HepG2 (cell line): ENCODE measurements at regions not wholly inside any gene's neighbourhood (a gene's known extent, or its start where the extent isn't known, plus 50 kb on each side); places are given as distances from the start of the nearest gene placed in this dataset.
A peak's percentile ranks its signal among the peaks of the same experiment; 100 is the strongest.

Source experiments
- ATAC-seq: fragments of 200-7000 bp; cut with Tn5 transposase; 3 replicates; pipeline ENCODE4 v1.9.1; 2020; ENCODE audit warnings: mild to moderate bottlenecking, moderate library complexity
- BruUV-seq: library from RNA; stranded (reverse); fragments of 400-500 nt; replicated peaks from 2 replicates; lab custom pipeline; 2021; lab: Mats Ljungman, UMichigan
- CTCF ChIA-PET: fragments of 300-600 bp; formaldehyde crosslinking; extraction: SDS; loops from one replicate; lab custom pipeline; 2021; ENCODE audit warnings: low total read pairs, inconsistent platforms, low intra/inter-chr PET ratio; lab: Yijun Ruan, JAX
- POLR2A ChIA-PET: fragments of 350-600 bp; sonication (Branson Sonifier 250); formaldehyde crosslinking; loops from one replicate; lab custom pipeline; 2020; ENCODE audit warnings: antibody characterized with exemption, inconsistent platforms; lab: Yijun Ruan, JAX
- DNase-seq: peaks from one replicate; pipeline ENCODE4 v3.0.0-alpha.2; 2015; ENCODE audit warnings: low spot score
- FAIRE-seq: peaks from 3 replicates; lab custom pipeline; 2011; peaks lifted over from hg19 to GRCh38; lab: Jason Lieb, UNC
- H2AFZ ChIP-seq: one replicate; pipeline ENCODE4 v1.6.1; 2011; ENCODE audit warnings: low read length, inconsistent platforms
- H3K27ac ChIP-seq: fragments of 300-600 bp; 3 replicates; pipeline ENCODE4 v1.8.0; 2011; ENCODE audit warnings: mixed run types, mild to moderate bottlenecking, mixed read lengths, low read length, inconsistent platforms; ENCODE audit not compliant: insufficient read depth; ENCODE audit errors: extremely low read length
- H3K27me3 ChIP-seq, 2 experiments: fragments of 200-600 bp in 1 of 2; 2 replicates in 1 of 2; 3 replicates in 1 of 2; pipeline versions ENCODE4 v1.6.0 to v1.8.0; 2011; ENCODE audit warnings: low read length in 2 of 2, mild to moderate bottlenecking in 2 of 2, moderate library complexity in 2 of 2, inconsistent platforms in 1 of 2; ENCODE audit not compliant: insufficient read depth in 2 of 2, control insufficient read depth in 1 of 2
- H3K36me3 ChIP-seq, 2 experiments: fragments of 200-600 bp in 1 of 2; replicated peaks in 1 of 2; 2 replicates in 1 of 2; 3 replicates in 1 of 2; pipeline versions ENCODE4 v1.5.1 to v1.8.0; 2011; ENCODE audit warnings: low read length in 2 of 2, inconsistent platforms in 1 of 2; ENCODE audit not compliant: insufficient read depth in 2 of 2, control insufficient read depth in 1 of 2
- H3K4me1 ChIP-seq: 2 replicates; pipeline ENCODE4 v1.5.1; 2012; ENCODE audit warnings: low read length, inconsistent platforms; ENCODE audit not compliant: insufficient read depth
- H3K4me2 ChIP-seq: 2 replicates; pipeline ENCODE4 v1.6.0; 2011; ENCODE audit warnings: low read depth, low read length, inconsistent platforms
- H3K4me3 ChIP-seq, 3 experiments: fragments of 200-600 bp in 1 of 3; sonication (generic), shearing (Covaris generic) in 1 of 3; replicated peaks in 1 of 3; 2 replicates each; pipeline ENCODE4 v1.5.1; 2011 to 2016; ENCODE audit warnings: low read length in 3 of 3, inconsistent platforms in 2 of 3, low read depth in 2 of 3, mild to moderate bottlenecking in 2 of 3, control low read depth in 1 of 3, mixed read lengths in 1 of 3; ENCODE audit not compliant: insufficient read depth in 1 of 3
- H3K79me2 ChIP-seq: one replicate; pipeline ENCODE4 v1.6.1; 2011; ENCODE audit warnings: low read length, inconsistent platforms; ENCODE audit not compliant: insufficient read depth
- H3K9ac ChIP-seq: 2 replicates; pipeline ENCODE4 v1.6.0; 2011; ENCODE audit warnings: mild to moderate bottlenecking, low read depth, low read length, inconsistent platforms; ENCODE audit not compliant: insufficient read depth
- H3K9me3 ChIP-seq: 2 replicates; pipeline ENCODE4 v1.5.1; 2012; ENCODE audit warnings: mild to moderate bottlenecking, low read length
- H4K20me1 ChIP-seq: 2 replicates; pipeline ENCODE4 v1.6.0; 2011; ENCODE audit warnings: inconsistent platforms, mild to moderate bottlenecking, low read length, moderate library complexity; ENCODE audit not compliant: insufficient read depth
- CEBPB ChIP-seq: IDR thresholded peaks from 2 replicates; pipeline ENCODE4 v1.6.1; 2011; ENCODE audit warnings: low read depth, low read length, improper control_type of control experiment, borderline replicate concordance
- DBP ChIP-seq: sonication (generic); formaldehyde crosslinking; IDR thresholded peaks from 2 replicates; pipeline ENCODE4 v1.4.0; 2020; ENCODE audit warnings: missing genetic modification reagents; ENCODE audit errors: not compliant biosample characterization
- HMGXB4 ChIP-seq, 2 experiments: sonication (generic) in 1 of 2; formaldehyde crosslinking in 1 of 2; IDR thresholded peaks; 2 replicates each; pipeline versions ENCODE4 v1.4.0 to v1.6.1; 2018 to 2020; ENCODE audit warnings: missing genetic modification reagents in 2 of 2, borderline replicate concordance in 1 of 2, low read depth in 1 of 2, mild to moderate bottlenecking in 1 of 2, missing biosample characterization in 1 of 2
- HOXA7 ChIP-seq: sonication (generic); formaldehyde crosslinking; IDR thresholded peaks from 2 replicates; pipeline ENCODE4 v1.8.1; 2022; ENCODE audit warnings: mild to moderate bottlenecking, missing genetic modification reagents, moderate library complexity
- KMT2A ChIP-seq: sonication (generic); formaldehyde crosslinking; IDR thresholded peaks from 2 replicates; pipeline ENCODE4 v1.4.0; 2020; ENCODE audit warnings: missing genetic modification reagents
- MXD4 ChIP-seq: IDR thresholded peaks from 2 replicates; pipeline ENCODE4 v1.6.1; 2016; ENCODE audit warnings: mild to moderate bottlenecking, missing biosample characterization, missing genetic modification reagents
- THAP8 ChIP-seq: sonication (generic); formaldehyde crosslinking; IDR thresholded peaks from 2 replicates; pipeline ENCODE4 v1.5.1; 2020; ENCODE audit warnings: missing genetic modification reagents, mild to moderate bottlenecking, borderline replicate concordance
- YEATS4 ChIP-seq: sonication (generic); formaldehyde crosslinking; IDR thresholded peaks from 2 replicates; pipeline ENCODE4 v1.4.0; 2020; ENCODE audit warnings: missing genetic modification reagents, borderline replicate concordance
- ZC3H13 ChIP-seq: sonication (generic); formaldehyde crosslinking; IDR thresholded peaks from 2 replicates; pipeline ENCODE4 v1.8.1; 2023; ENCODE audit warnings: mild to moderate bottlenecking, missing genetic modification reagents, moderate library complexity
- ZNF605 ChIP-seq: sonication (generic); formaldehyde crosslinking; IDR thresholded peaks from 2 replicates; pipeline ENCODE4 v1.8.0; 2022; ENCODE audit warnings: mild to moderate bottlenecking, missing genetic modification reagents
- ZNF687 ChIP-seq: sonication (generic); formaldehyde crosslinking; IDR thresholded peaks from 2 replicates; pipeline ENCODE4 v1.5.1; 2020; ENCODE audit warnings: mild to moderate bottlenecking, missing genetic modification reagents, moderate library complexity
- ZNF850 ChIP-seq: sonication (generic); formaldehyde crosslinking; conservative IDR thresholded peaks from 2 replicates; pipeline ENCODE4 v1.9.0; 2021; ENCODE audit warnings: mild to moderate bottlenecking, missing genetic modification reagents
- WGBS: methylation state at CpG from one replicate; pipeline ENCODE4 v1.1.6; 2017; ENCODE audit warnings: low lambda C conversion rate; 5-methylcytosine and 5-hydroxymethylcytosine counted together
- in situ Hi-C: cut with HindIII; loops from 2 replicates; pipeline ENCODE4 v1.10.0; 2017; ENCODE audit warnings: low pct_unique_long_range_greater_than_20kb; ENCODE audit not compliant: extremely low pct_ligation_motif_present
- intact Hi-C: fragments of 100-400 bp; cut with micrococcal nuclease; formaldehyde crosslinking; loops from one replicate; pipeline ENCODE4 v1.10.0; 2022; ENCODE audit not compliant: unreplicated experiment

GRCh38 chr2:150165988-150166312 is 321.5 kb downstream of the RND3 start:
- H3K27me3 ChIP-seq = no peaks in the 10 kb centered on the region
- WGBS = 70% methylated on average over 1 of the region's 1 CpG
- no peaks in the 10 kb centered on the region for H3K36me3 ChIP-seq
- ATAC-seq (no peak), DNase-seq (no peak)
- in situ Hi-C loops = no loop called here
- H2AFZ ChIP-seq = no peak overlapping the region
- H3K4me2 ChIP-seq = no peak overlapping the region
- BruUV-seq = no TSS peak
- H4K20me1 ChIP-seq = no peaks in the 10 kb centered on the region
- no peaks in the 10 kb centered on the region for H3K4me1 ChIP-seq
- H3K79me2 ChIP-seq = no peaks in the 10 kb centered on the region
- no peak overlapping the region for H3K9ac ChIP-seq
- CTCF ChIA-PET = no interaction called here
- H3K9me3 ChIP-seq = peaks cover 56% of the 10 kb centered on the region
- TF ChIP-seq ZC3H13 (no peak), ZNF850 (CRISPR knock-in tag) (no peak), THAP8 (CRISPR knock-in tag) (no peak), CEBPB (peak; percentile 70; the same call in 1 of the 2 replicates)
- TF ChIP-seq, all 625 proteins: peak for 1
- POLR2A ChIA-PET = no interaction called here
- intact Hi-C loops = no loop called here
- no peak for FAIRE-seq
- H3K27ac ChIP-seq = no peak overlapping the region
- H3K4me3 ChIP-seq = no peak overlapping the region

- no peak for DNase-seq
- in situ Hi-C loops = no loop called here
- H3K9ac ChIP-seq = no peak overlapping the region
- no peak overlapping the region for H2AFZ ChIP-seq
- no peak overlapping the region for H3K27ac ChIP-seq
- intact Hi-C loops = no loop called here
- H4K20me1 ChIP-seq = no peaks in the 10 kb centered on the region
- 62% methylated on average over 6 of the region's 6 CpGs for WGBS
- no peaks in the 10 kb centered on the region for H3K79me2 ChIP-seq
- POLR2A ChIA-PET = no interaction called here
- H3K4me3 ChIP-seq = no peak overlapping the region
- H3K4me2 ChIP-seq = no peak overlapping the region
- CTCF ChIA-PET = no interaction called here
- no peaks in the 10 kb centered on the region for H3K4me1 ChIP-seq
- H3K36me3 ChIP-seq = no peaks in the 10 kb centered on the region
- no peaks in the 10 kb centered on the region for H3K27me3 ChIP-seq
- FAIRE-seq = no peak
- no TSS peak for BruUV-seq
- ATAC-seq = no peak
- peaks cover 56% of the 10 kb centered on the region for H3K9me3 ChIP-seq
- no peak for TF ChIP-seq MXD4 (CRISPR knock-in tag)
- no peak for TF ChIP-seq YEATS4
- TF ChIP-seq ZNF605 = no peak
- TF ChIP-seq ZNF687 (CRISPR knock-in tag) = no peak
- TF ChIP-seq HOXA7 = no peak
- TF ChIP-seq KMT2A (CRISPR knock-in tag) = no peak
- TF ChIP-seq HMGXB4 (CRISPR knock-in tag; IDR thresholded peaks at IDR 0.05; ENCODE audit: borderline replicate concordance in 1 of 2, low read depth in 1 of 2) = no peak
- no peak for TF ChIP-seq DBP (CRISPR knock-in tag)
Observed at GRCh38 chr2:150165442-150165841, 322.0 kb downstream of the RND3 start.
